Right ventricle myocardium superior (tissue), 1 donor: ENCODE measurements at regions not wholly inside any gene's neighbourhood (a gene's known extent, or its start where the extent isn't known, plus 50 kb on each side); places are given as distances from the start of the nearest gene placed in this dataset.
"Not testable (repeated sequence)": the region's sequence is repeated elsewhere in the genome, so short reads cannot be mapped to it uniquely, and the experiment has no call there.

Experiments used
- ATAC-seq: fragments of 200-7000 bp; cut with Tn5 transposase; one replicate; pipeline ENCODE4 v1.9.1; 2020; ENCODE audit warnings: mild to moderate bottlenecking; ENCODE audit not compliant: poor library complexity
- DNase-seq: peaks from one replicate; pipeline ENCODE4 v3.0.0-alpha.2; 2020
- intact Hi-C: fragments of 100-400 bp; cut with DNase I; formaldehyde crosslinking; loops from one replicate; pipeline ENCODE4 v1.11.2; 2022
- donor health status: DM: no; HTN: yes; CAD: no; lungs with severe emphysema.

DNA sequence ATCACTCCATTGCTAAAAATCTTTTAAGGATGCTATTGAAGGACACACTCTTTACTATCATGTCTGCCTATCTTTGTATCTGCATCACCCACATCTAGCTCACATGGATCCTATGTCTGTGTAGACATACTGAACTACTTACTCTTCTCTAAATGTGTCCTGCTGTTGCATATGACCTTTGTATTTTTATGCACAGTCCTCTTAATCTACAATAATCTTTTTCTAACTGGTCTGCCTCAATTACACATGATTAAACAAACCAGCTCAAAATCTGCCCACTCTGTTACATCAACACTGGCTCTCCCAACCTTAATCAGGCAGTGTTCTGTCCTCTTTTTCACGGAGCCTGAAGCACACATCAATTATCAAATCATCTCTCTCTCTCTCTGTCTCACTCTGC is 316.3 kb upstream of the MGAT4C start:
- DNase-seq (no peak), ATAC-seq (no peak)
- intact Hi-C loops: no loop called here

DNA sequence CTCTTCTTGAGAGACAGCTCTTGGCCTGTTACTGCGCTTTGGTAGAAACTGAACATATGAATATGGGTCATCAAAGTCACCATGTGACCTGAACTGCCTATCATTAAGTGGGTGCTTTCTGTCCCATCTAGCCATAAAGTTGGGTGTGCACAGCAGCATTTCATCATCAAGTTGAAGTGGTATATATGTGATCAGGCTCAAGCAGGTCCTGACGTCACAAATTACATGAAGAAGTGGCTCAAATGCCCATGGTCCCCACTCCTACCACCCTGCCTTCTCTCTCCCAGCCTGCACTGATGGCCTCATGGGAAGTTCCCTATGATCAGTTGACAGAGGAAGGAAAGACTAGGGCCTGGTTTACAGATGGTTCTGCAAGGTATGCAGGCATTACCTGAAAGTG is 308.8 kb upstream of the MGAT4C start:
- intact Hi-C loops: no loop called here
- ATAC-seq (no peak), DNase-seq (no peak)

- intact Hi-C loops, DNase-seq, ATAC-seq: not testable (repeated sequence)
Measured at GRCh38 chr12:86555491-86555890, 299.3 kb upstream of the MGAT4C start.

DNA sequence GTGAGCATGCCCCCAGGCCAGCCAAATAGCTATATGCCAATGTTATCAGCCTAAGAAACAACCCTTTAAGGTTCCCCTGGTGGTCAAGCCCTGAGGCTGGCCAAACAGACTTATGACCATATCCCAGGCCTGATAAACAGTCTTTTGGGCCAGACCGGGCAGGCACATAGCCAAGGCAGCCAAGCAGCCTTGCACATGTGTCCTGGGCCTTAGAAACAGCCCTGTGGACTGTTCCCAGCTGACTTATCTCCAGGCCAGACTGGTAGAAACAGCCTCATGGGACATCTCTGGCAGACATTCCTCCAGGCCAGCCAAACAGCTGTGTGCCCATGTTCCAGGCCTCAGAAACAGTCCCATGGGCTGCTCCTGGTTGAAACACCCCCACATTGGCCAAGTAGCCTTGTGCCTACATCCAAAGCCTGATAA is 295.0 kb upstream of the MGAT4C start:
- intact Hi-C loops: no loop called here
- DNase-seq: peak; percentile 64
- peak; percentile 49 for ATAC-seq

- intact Hi-C loops: no loop called here
- DNase-seq (no peak), ATAC-seq (no peak)
Measured at GRCh38 chr12:86550218-86551145, 294.3 kb upstream of the MGAT4C start.

DNA sequence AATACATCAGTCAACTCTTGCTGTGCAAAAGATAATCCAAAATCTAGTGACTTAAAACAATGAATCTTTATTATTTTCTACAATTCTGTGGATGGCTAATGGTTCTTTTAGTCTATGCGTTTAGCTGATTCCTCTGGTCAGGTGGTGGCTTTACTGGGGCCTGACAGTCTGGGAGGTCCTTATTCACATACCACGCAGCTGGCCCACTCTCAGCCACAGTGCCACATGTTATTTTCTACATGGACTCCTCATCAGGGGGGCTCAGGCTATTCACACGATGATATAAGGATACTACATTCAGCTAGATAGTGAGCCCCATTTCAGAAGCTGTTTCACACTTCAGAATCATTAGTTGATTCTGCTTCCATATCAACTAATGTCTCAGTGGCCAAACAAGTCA is 287.5 kb upstream of the MGAT4C start:
- intact Hi-C loops: no loop called here
- DNase-seq (no peak), ATAC-seq (no peak)

- ATAC-seq (no peak), DNase-seq (no peak)
- intact Hi-C loops: no loop called here
Measured at GRCh38 chr12:86530996-86531655, 274.9 kb upstream of the MGAT4C start.

- ATAC-seq: no peak
Measured at GRCh38 chr12:86526060-86526595, 269.9 kb upstream of the MGAT4C start.

DNA sequence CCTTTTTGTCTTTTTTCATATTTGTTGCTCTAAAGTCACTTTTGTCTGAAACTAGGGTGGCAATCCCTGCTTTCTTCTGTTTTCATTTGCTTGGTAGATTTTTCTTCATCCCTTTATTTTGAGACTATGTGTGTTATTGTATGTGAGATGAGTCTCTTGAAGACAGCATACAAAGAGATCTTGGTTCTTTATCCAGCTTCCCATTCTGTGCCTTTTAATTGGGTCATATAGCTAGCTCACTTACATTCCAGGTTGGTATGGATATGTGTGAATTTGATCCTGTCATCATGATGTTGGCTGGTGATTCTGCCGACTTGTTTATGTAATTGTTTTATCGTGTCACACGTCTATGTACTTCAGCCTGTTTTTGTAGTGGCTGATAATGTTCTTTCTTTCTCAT is 267.7 kb upstream of the MGAT4C start:
- DNase-seq: no peak
- no peak for ATAC-seq
- intact Hi-C loops: no loop called here

More at GRCh38 chr12:86526060-86526595, 269.9 kb upstream of the MGAT4C start:
- no peak for DNase-seq
- intact Hi-C loops: no loop called here

DNA sequence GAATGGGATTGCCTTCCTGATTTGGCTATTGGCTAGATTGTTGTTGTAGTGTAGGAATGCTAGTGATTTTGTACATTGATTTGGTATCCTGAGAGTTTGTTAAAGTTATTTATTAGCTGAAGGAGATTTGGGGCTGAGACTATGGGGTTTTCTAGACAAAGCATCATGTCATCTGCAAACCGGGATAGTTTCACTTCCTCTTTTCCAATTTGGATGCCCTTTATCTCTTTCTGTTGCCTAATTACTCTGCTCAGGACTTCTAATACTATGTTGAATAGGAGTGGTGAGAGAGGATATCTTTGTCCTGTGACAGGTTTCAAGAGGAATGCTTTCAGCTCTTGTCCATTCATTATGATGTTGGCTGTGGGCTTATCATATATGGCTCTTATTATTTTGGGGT is 265.7 kb upstream of the MGAT4C start:
- intact Hi-C loops: no loop called here
- ATAC-seq (no peak), DNase-seq (no peak)

DNA sequence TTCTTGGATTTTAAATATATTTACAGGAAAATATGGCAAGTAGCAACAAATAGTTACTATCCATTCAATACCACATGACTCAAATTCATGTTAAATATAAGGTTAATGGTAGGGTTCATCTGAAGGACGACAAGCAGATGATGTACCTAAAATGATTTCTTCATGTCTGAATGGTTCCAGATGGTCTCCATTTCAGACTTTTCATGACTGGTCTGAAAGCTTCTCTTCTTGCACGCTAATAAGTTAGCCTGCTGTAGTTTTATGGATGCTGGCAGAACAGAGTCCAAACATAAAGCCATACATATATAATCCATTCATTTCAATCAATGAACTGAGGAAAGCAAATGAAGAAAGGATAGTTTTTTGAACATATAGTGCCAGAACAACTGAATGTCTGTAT is 257.0 kb upstream of the MGAT4C start:
- no peak for DNase-seq
- intact Hi-C loops: no loop called here
- no peak for ATAC-seq

- ATAC-seq: no peak
- DNase-seq: no peak
- intact Hi-C loops: no loop called here
Measured at GRCh38 chr12:86496595-86496994, 240.4 kb upstream of the MGAT4C start.

- intact Hi-C loops: no loop called here
- DNase-seq: no peak
- ATAC-seq: no peak
Measured at GRCh38 chr12:86484473-86484872, 228.3 kb upstream of the MGAT4C start.

DNA sequence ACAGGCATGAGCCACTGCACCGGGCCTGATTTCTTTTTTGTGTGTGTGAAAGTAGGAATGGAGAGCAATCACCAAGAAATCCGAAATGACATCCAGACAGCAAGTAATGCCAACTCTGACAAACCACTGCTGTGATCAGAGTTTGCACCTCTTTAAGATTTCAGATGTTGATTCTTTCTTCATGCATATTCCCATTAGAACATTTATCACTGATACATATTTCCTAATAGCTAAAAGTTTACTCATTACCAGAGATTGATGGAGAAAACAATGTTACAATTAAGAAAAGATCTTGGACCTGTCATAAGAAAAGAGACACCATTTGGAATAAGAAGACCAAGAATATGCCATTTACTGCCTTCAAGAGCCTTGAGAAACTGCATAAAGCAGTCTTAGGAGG is 217.0 kb upstream of the MGAT4C start:
- ATAC-seq (no peak), DNase-seq (no peak)
- intact Hi-C loops: no loop called here

DNA sequence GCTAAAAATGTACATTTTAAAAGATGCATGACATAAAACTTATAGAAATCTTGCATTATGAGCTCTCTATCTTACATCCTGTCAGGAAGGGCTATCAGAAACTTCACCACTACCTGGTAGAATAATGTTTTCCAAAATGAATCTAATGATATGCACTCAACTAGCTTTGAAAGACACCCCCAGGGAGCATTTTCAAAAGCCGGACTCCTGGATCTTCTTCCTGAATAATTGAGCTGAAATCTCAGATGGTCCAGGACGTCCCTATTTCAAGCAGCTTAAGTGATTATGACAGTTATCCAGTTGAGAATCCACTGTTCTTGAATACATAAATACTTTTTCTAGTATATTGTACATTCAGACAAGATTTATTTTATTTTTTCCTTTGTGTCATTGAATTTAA is 200.6 kb upstream of the MGAT4C start:
- ATAC-seq (no peak), DNase-seq (no peak)
- intact Hi-C loops: no loop called here

GRCh38 chr12:86456241-86456640 is 200.1 kb upstream of the MGAT4C start:
- intact Hi-C loops: no loop called here
- ATAC-seq: no peak
- no peak for DNase-seq

- ATAC-seq (no peak), DNase-seq (no peak)
- intact Hi-C loops: no loop called here
Measured at GRCh38 chr12:86445356-86445755, 189.2 kb upstream of the MGAT4C start.

DNA sequence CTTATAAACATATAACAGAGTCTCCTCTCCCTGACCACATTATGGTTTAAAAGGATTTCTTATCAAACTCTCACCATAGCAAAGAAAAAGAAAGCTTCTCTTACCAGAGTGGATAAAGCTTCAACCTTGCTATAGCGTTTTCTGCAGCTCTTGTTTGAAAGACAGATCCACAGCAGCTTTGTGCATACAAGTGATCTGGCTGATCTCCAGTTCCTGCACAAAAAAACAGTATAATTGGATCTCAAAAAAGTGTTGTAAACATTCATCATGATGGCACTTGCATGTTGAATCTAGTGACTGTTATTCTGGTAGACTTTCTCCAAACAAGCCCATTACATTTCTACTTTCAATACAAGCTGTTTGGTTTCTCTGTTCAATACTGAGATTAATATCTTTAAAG is 178.9 kb upstream of the MGAT4C start:
- DNase-seq (no peak), ATAC-seq (no peak)
- intact Hi-C loops: no loop called here

- ATAC-seq: no peak
- intact Hi-C loops: no loop called here
Measured at GRCh38 chr12:86429824-86430223, 173.6 kb upstream of the MGAT4C start.

DNA sequence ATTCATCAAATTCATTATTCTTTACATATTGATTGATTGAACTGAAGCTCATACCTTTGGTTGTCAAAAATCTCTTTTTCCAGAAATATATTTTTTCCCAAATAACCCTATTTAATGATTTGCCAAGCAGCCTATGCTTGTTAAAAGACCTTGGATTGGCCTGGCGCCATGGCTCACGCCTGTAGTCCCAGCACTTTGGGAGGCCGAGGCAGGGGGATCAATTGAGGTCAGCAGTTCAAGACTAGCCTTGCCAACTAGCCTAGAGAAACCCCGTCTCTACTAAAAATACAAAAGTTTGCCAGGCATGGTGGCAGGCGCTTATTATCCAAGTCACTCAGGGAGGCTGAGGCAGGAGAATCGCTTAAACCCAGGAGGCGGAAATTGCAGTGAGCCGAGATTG is 165.1 kb upstream of the MGAT4C start:
- DNase-seq (no peak), ATAC-seq (no peak)

More at GRCh38 chr12:86429824-86430223, 173.6 kb upstream of the MGAT4C start:
- no peak for DNase-seq

More for the DNA sequence above, 165.1 kb upstream of the MGAT4C start:
- intact Hi-C loops: no loop called here
